ENCODE measurements at regions not wholly inside any gene's neighbourhood (a gene's known extent, or its start where the extent isn't known, plus 50 kb on each side); places are given as distances from the start of the nearest gene placed in this dataset.

GRCh38 chr12:63208956-63209355, 58.0 kb upstream of the AVPR1A start:
- DNase-seq: no peak
- Histone ChIP-seq H3K27me3 (no peaks in the 10 kb centered on the region), H3K4me1 (no peaks in the 10 kb centered on the region), H3K4me3 (no peak overlapping the region), H3K9me3 (no peaks in the 10 kb centered on the region), H3K36me3 (no peaks in the 10 kb centered on the region), H3K27ac (no peak overlapping the region)
- in situ Hi-C loops (cut with MboI; ENCODE audit: low pct_ligation_motif_present in 1 of 4, low pct_unique_long_range_greater_than_20kb in 1 of 4, low sequenced_read_pairs in 3 of 4): no loop called here
- no peak for TF ChIP-seq POLR2AphosphoS5 (IDR thresholded peaks at IDR 0.05)
- TF ChIP-seq EP300 (IDR thresholded peaks at IDR 0.05; ENCODE audit: low read depth): no peak
- no peak for TF ChIP-seq CTCF (IDR thresholded peaks at IDR 0.05)
- TF ChIP-seq POLR2A (IDR thresholded peaks at IDR 0.05): no peak
- intact Hi-C loops (cut with DNase I; ENCODE audit: low total_unique reads): no loop called here

GRCh38 chr12:63206909-63207308, 55.9 kb upstream of the AVPR1A start:
- TF ChIP-seq POLR2AphosphoS5 (IDR thresholded peaks at IDR 0.05): no peak
- TF ChIP-seq POLR2A (IDR thresholded peaks at IDR 0.05): no peak
- TF ChIP-seq EP300 (IDR thresholded peaks at IDR 0.05; ENCODE audit: low read depth): no peak
- TF ChIP-seq CTCF (IDR thresholded peaks at IDR 0.05): no peak

GRCh38 chr12:63206494-63206893, 55.5 kb upstream of the AVPR1A start:
- no peaks in the 10 kb centered on the region for H3K27me3 ChIP-seq
- no peak overlapping the region for H3K4me3 ChIP-seq
- no peaks in the 10 kb centered on the region for H3K36me3 ChIP-seq
- DNase-seq: no peak
- H3K27ac ChIP-seq: no peak overlapping the region
- no peaks in the 10 kb centered on the region for H3K4me1 ChIP-seq
- no peak for TF ChIP-seq POLR2AphosphoS5 (IDR thresholded peaks at IDR 0.05)
- no peak for TF ChIP-seq POLR2A (IDR thresholded peaks at IDR 0.05)
- no peak for TF ChIP-seq CTCF (IDR thresholded peaks at IDR 0.05)
- TF ChIP-seq EP300 (IDR thresholded peaks at IDR 0.05; ENCODE audit: low read depth): no peak
- 18 to 21% methylated on average over 1 of the region's 1 CpG for WGBS, 2 donors (ENCODE audit: low coverage in 1 of 2)
- H3K9me3 ChIP-seq: no peaks in the 10 kb centered on the region
- in situ Hi-C loops (cut with MboI; ENCODE audit: low pct_ligation_motif_present in 1 of 4, low pct_unique_long_range_greater_than_20kb in 1 of 4, low sequenced_read_pairs in 3 of 4): no loop called here
- intact Hi-C loops (cut with DNase I; ENCODE audit: low total_unique reads): no loop called here

More at GRCh38 chr12:63206909-63207308, 55.9 kb upstream of the AVPR1A start:
- Histone ChIP-seq H3K4me1 (no peaks in the 10 kb centered on the region), H3K27me3 (no peaks in the 10 kb centered on the region), H3K36me3 (no peaks in the 10 kb centered on the region), H3K9me3 (no peaks in the 10 kb centered on the region), H3K27ac (no peak overlapping the region), H3K4me3 (no peak overlapping the region)
- 15 to 17% methylated on average over 3 of the region's 3 CpGs for WGBS, 2 donors (ENCODE audit: low coverage in 1 of 2)
- DNase-seq: no peak
- intact Hi-C loops (cut with DNase I; ENCODE audit: low total_unique reads): no loop called here
- in situ Hi-C loops (cut with MboI; ENCODE audit: low pct_ligation_motif_present in 1 of 4, low pct_unique_long_range_greater_than_20kb in 1 of 4, low sequenced_read_pairs in 3 of 4): no loop called here

Measured in transverse colon (tissue), 4 donors.